ENCODE measurements at regions not wholly inside any gene's neighbourhood (a gene's known extent, or its start where the extent isn't known, plus 50 kb on each side); places are given as distances from the start of the nearest gene placed in this dataset.
A peak's percentile ranks its signal among the peaks of the same experiment; 100 is the strongest.

DNA sequence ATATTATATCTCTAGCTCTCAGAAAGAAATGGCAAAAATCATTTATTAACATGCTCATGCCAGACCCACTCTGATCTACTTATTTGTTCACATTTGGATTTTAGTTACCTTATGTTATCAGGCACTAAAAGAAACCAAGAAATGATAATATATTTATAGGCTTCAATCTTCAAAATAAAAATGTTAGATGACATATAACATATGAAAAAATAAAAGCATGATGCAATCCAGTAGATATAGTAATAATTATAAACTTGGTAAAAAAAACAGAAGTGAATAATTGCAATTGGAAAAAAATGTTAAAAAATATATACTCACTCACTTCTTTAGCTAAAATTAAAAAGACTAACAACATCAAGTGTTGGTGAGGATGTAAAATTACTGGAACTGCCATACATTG lies 248.3 kb upstream of the VRK2 start:
- DNase-seq (ENCODE audit: low read depth, low spot score) = no peak

DNA sequence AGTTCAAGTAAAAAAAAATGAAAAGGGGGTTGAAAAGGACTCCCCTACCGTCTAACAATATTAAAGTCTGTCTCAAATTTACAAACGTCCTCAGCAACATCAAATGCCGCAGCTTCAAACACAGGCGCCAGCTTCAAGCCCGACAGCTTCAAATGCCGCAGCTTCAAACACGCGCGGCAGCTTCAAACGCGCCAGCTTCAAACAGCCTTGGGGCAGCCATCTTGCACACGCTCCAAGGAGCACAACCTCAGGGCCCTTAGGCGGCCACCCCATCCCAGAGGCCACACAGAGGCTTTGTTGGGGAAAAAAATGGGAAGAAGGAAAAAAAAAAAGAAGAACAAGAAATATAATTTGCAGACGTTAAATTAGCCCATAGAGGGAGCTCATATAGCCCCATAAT lies 244.4 kb upstream of the VRK2 start:
- no peak for DNase-seq (ENCODE audit: low read depth, low spot score)

DNA sequence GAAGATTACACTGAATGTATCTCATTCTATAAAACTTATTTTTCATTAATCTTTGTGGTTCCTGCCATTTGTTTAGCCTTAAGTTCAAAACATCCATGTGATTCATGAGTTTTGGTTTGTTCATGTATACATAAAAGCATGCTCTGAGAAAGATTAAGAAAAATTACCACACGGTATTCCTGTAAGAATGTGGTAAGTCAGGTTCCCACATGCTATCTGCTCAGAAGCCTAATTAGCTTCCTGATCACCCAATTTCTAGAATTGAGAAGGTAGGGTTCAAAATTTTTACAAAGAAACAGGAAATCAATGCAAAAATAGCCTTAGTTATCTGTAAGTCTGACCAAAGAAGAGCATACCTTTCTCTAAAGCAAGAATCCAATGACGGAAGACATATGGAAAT lies 241.6 kb upstream of the VRK2 start:
- DNase-seq (ENCODE audit: low read depth, low spot score) = no peak

GRCh38 chr2:57806449-57806968 lies 240.1 kb upstream of the VRK2 start:
- no peak for DNase-seq (ENCODE audit: low read depth, low spot score)

DNA sequence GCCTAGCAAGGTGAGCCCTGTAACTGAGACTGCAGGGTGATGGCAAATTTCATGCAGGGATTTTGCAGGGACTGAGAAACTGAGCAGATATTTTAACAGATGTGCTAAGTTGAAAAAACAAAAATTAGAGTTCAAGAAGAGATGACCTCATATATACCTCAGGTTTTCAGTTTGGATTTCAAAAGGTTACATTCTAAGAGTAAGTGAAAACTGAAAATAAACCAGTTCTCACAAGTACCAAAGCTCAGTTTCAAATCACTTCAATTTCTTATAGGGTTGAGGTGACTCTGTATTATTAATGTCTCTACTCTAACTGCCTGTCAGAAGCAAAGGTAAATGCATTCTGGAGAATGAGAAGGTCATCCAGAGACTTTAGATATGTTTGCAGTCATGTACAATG lies 237.4 kb upstream of the VRK2 start:
- no peak for DNase-seq (ENCODE audit: low read depth, low spot score)

- DNase-seq (ENCODE audit: low read depth, low spot score) = no peak
Observed at GRCh38 chr2:57821088-57821487, 225.5 kb upstream of the VRK2 start.

DNA sequence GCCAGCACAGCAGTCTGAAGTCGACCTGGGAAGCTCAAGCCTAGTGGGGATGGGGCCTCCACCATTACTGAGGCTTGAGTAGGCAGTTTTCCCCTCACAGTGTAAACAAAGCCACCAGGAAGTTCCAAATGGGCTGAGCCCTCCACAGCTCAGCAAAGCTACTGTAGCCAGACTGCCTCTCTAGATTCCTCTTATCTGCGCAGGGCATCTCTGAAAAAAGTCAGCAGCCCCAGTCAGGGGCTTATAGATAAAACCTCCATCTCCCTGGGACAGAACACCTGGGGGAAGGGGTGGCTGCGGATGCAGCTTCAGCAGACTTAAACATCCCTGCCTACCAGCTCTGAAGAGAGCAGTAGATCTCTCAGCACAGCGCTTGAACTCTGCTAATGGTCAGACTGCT lies 218.4 kb upstream of the VRK2 start:
- peak; percentile 23 for DNase-seq (ENCODE audit: low read depth, low spot score)

- no peak for DNase-seq (ENCODE audit: low read depth, low spot score)
Observed at GRCh38 chr2:57834666-57835065, 211.9 kb upstream of the VRK2 start.

- no peak for DNase-seq (ENCODE audit: low read depth, low spot score)
Observed at GRCh38 chr2:57842531-57842930, 204.1 kb upstream of the VRK2 start.

GRCh38 chr2:57843158-57843557 lies 203.4 kb upstream of the VRK2 start:
- DNase-seq (ENCODE audit: low read depth, low spot score) = no peak

DNA sequence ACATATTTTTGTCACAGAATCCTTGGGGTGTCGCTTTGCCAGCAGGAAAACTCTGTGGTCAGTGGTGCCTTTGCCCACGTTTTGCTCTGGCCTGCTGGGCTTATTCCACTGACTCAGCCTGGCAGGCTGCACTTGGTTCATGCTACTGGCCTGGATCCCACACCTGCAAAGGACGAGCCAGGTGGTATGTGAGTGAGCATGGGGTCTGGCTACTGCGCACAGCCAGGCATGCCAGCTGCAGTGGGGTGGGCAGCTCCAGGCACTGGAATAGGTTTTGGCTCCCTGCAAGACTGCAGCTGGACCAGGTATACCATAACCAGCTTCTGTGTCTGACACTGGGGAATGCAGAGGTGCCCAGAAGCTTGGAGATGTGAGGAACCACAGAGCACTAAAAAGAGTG lies 197.9 kb upstream of the VRK2 start:
- DNase-seq (ENCODE audit: low read depth, low spot score) = no peak

- DNase-seq (ENCODE audit: low read depth, low spot score) = no peak
Observed at GRCh38 chr2:57849843-57850242, 196.8 kb upstream of the VRK2 start.

- no peak for DNase-seq (ENCODE audit: low read depth, low spot score)
Observed at GRCh38 chr2:57850415-57851130, 196.0 kb upstream of the VRK2 start.

DNA sequence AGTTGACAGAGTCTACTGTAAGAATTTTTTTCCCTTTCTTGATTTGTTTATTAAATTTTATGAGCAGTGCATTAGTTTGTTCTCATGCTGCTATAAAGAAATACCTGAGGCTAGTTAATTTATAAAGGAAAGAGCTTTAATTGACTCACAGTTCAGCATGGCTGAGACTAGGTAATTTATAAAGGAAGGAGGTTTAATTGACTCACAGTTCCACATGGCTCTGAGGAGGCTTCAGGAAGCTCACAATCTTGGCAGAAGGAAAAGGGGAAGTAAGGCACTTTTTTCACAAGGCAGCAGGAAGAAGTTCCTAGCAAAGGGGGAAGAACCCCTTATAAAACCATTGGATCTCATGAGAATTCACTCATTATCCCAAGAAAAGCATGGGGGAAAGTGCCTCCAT lies 191.4 kb upstream of the VRK2 start:
- DNase-seq (ENCODE audit: low read depth, low spot score) = no peak

- DNase-seq (ENCODE audit: low read depth, low spot score) = no peak
Observed at GRCh38 chr2:57859755-57860154, 186.9 kb upstream of the VRK2 start.

DNA sequence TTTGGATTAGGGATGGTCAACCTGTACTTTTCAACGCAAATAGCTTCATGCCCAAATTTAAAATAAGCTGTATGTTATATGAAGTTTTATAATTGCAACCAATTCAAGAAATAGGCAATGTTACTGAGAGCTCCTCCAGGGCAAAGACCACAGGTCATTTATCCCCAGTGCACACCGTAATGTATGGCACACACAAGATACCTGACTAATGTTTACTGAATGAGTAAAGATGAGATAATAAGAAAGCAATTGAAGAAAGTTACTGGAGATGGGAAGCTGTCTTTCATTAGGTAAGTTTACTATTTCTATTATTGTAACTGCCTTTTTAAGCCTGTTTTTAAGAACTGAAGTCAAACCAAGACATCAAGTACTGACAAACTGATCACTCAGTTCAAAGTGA lies 184.5 kb upstream of the VRK2 start:
- no peak for DNase-seq (ENCODE audit: low read depth, low spot score)

DNA sequence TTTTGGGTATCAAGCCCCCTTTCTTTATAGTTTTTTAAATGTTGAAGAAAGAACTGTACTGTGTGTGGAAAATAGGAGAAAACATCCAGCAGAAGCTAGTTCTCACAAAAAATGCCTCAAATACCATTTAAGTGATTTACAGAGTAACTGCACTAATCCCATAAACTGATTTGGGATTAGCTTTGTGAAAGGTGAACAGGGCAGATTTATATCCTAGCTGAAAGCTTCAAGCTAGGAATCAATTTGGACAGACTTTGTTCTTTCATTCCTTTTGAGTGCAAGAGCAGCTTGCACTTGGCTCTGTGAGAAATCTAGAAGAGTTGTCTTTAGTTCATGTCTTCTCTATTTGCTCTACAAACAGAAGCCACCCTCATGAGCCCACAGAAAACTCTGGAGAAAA lies 183.9 kb upstream of the VRK2 start:
- DNase-seq (ENCODE audit: low read depth, low spot score) = no peak

DNA sequence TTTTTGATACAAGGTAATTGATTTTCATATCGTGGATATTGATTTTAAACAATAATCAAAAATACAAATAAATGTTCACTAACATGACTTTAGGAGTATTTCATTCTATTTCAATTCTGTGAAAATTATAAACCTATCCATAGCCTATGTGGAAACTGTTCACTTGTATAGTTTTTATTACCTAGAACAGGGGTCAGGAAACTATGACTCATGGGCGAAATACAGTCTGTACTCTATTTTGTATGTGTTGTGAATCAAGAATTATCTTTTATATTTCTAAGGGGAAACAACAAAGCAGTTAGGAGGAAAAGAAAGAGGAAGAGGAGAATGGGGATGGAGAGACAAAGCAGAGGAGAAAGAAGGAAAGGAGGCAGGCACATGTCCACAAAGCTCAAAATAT lies 181.7 kb upstream of the VRK2 start:
- no peak for DNase-seq (ENCODE audit: low read depth, low spot score)

DNA sequence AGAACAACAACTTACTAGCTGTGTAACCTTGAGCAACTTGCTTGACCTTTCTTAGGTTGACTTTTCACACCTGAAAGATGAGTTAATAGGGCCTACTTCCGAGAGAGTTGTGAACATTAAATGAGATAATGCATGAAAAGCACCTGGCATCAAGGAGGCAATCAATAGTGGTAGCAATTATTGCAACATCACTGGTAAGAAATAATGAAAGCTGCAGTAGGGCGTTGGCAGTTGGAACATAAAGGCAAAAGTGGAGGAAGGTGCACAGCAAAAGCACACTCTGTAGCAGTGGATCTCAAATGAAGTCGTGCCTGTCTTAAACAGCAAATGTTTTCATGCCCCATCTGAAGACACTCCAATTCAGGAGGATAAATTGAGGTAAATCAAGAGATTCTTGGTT lies 178.9 kb upstream of the VRK2 start:
- no peak for DNase-seq (ENCODE audit: low read depth, low spot score)

DNA sequence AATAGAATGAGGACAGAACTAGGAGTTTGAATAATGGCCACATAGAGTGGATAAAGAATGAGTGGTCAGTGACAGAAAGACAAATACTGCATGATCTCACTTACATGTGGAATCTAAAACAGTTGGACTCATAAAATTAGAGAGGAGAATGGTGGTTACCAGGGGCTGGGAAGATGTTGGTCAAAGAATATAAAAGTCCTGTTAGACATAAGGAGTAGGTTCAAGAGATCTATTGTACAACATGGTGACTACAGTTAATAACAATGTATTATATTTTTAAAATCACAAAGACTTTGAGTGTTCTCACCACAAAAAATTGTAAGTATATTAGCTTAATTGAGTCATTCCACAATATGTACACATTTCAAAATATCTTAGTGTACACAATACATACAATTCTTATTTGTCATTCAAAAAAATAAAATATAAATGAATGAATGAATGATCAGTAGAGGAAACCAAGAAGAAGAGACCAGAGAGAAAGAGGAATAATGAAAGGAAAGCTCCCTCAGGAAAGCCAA lies 177.9 kb upstream of the VRK2 start:
- no peak for DNase-seq (ENCODE audit: low read depth, low spot score)

GRCh38 chr2:57869758-57870344 lies 176.8 kb upstream of the VRK2 start:
- DNase-seq (ENCODE audit: low read depth, low spot score) = no peak

- DNase-seq (ENCODE audit: low read depth, low spot score) = no peak
Observed at GRCh38 chr2:57876313-57876712, 170.3 kb upstream of the VRK2 start.

GRCh38 chr2:57877811-57878170 lies 168.8 kb upstream of the VRK2 start:
- DNase-seq (ENCODE audit: low read depth, low spot score) = no peak
